Stimulated activated naive B cell treated with anti-CD40 and anti-IgM and Interleukin-4, amounts not matched to agents 10 μg/mL and 1 μg/mL and 100 μg/mL, for 72 hours (primary cell): ENCODE measurements at regions not wholly inside any gene's neighbourhood (a gene's known extent, or its start where the extent isn't known, plus 50 kb on each side); places are given as distances from the start of the nearest gene placed in this dataset.
"Not testable (repeated sequence)": the region's sequence is repeated elsewhere in the genome, so short reads cannot be mapped to it uniquely, and the experiment has no call there.

Experiments
- ATAC-seq, 2 donors: fragments of 150-1000 bp; cut with Tn5 transposase; replicated peaks; 2 replicates each; pipeline ENCODE4 v1.10.0; 2021; ENCODE audit warnings: moderate library complexity in 1 of 2
- DNase-seq: peaks from one replicate; pipeline ENCODE4 v3.0.0; 2021
- H3K27ac Mint-ChIP-seq: one replicate; pipeline ENCODE4 v1.8.0; 2022; ENCODE audit warnings: mild to moderate bottlenecking, mixed read lengths
- H3K27me3 Mint-ChIP-seq, 2 donors: one replicate each; pipeline ENCODE4 v1.8.0; 2022; ENCODE audit warnings: mixed read lengths in 2 of 2
- H3K36me3 Mint-ChIP-seq, 2 donors: one replicate each; pipeline ENCODE4 v1.8.0; 2022; ENCODE audit warnings: mixed read lengths in 2 of 2, mild to moderate bottlenecking in 1 of 2
- H3K4me1 Mint-ChIP-seq, 2 donors: one replicate each; pipeline ENCODE4 v1.8.0; 2022; ENCODE audit warnings: mixed read lengths in 2 of 2, mild to moderate bottlenecking in 1 of 2
- H3K4me3 Mint-ChIP-seq, 2 donors: one replicate each; pipeline ENCODE4 v1.8.0; 2022; ENCODE audit warnings: mild to moderate bottlenecking in 2 of 2, mixed read lengths in 2 of 2, moderate library complexity in 1 of 2
- H3K9me3 Mint-ChIP-seq, 2 donors: one replicate each; pipeline ENCODE4 v1.8.0; 2022; ENCODE audit warnings: mixed read lengths in 2 of 2, mild to moderate bottlenecking in 1 of 2

DNA sequence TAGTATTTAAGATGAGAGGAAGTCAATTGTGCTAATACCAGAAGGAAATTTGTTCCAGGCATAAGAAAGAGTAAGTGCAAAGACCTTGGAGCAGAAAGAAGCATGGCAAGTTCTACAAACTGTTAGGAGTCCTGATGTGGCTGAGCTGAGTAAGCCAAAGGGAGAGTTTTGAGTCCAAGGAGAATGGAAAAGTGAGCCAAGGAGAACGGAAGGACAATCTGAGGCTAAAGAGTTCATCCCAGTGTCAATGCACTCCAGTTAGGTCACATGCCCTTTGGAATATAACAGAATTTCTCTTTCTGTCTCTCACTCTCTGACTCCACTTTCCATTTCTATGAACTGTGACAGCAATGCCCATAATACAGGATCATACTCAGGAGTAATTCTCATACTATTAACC lies 224.7 kb downstream of the CAAP1 start:
- Mint-ChIP-seq H3K27me3 (no peaks in the 10 kb centered on the region), H3K27ac (no peak overlapping the region), H3K4me3 (no peak overlapping the region), H3K9me3 (no peaks in the 10 kb centered on the region), H3K36me3 (no peaks in the 10 kb centered on the region), H3K4me1 (no peaks in the 10 kb centered on the region)
- DNase-seq (no peak), ATAC-seq (no peak)

DNA sequence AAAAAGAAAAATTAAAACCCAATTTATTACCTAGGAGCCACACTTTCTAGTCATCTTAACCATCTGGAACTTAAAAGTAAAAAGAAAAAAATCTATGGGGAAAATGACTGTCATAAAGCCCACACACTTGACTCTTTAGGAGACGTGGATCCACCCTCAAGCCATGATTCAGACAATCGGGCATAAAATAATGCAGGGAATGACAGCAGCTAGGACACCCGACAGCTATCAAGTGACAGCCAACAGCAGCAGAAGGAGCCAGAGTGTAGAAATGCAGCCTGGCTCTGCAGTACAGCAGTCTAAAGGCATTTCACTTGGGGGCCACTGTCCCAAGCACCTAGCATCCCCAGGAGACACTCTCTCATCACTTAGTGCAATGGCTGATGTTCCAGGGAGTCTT lies 226.9 kb downstream of the CAAP1 start:
- H3K27me3 Mint-ChIP-seq: no peaks in the 10 kb centered on the region
- no peaks in the 10 kb centered on the region for H3K4me1 Mint-ChIP-seq
- no peak overlapping the region for H3K27ac Mint-ChIP-seq
- DNase-seq (no peak), ATAC-seq (no peak)
- H3K4me3 Mint-ChIP-seq: no peak overlapping the region
- no peaks in the 10 kb centered on the region for H3K36me3 Mint-ChIP-seq
- peaks cover 0 to 2% of the 10 kb centered on the region in 2 donors for H3K9me3 Mint-ChIP-seq

DNA sequence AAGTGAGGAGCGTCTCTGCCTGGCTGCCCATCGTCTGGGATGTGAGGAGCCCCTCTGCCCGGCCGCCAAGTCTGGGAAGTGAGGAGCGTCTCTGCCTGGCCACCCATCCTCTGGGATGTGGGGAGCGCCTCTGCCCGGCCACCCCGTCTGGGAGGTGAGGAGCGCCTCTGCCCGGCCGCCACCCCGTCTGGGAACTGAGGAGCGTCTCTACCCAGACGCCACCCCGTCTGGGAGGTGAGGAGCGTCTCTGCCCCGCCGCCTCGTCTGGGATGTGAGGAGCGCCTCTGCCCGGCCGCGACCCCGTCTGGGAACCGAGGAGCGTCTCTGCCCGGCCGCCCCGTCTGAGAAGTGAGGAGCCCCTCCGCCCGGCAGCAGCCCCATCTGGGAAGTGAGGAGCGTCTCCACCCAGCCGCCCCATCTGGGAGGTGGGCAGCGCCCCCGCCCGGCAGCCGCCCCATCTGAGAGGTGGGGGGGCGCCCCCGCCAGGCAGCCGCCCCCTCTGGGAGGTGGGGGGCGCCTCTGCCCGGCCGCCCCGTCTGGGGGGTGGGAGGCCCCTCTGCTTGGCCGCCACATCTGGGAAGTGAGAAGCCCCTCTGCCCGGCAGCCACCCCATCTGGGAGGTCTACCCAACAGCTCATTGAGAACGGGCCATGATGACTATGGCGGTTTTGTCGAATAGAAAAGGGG lies 228.4 kb downstream of the CAAP1 start:
- not testable (repeated sequence) for DNase-seq, H3K27ac Mint-ChIP-seq, H3K36me3 Mint-ChIP-seq, H3K9me3 Mint-ChIP-seq, ATAC-seq, H3K4me1 Mint-ChIP-seq, H3K4me3 Mint-ChIP-seq, H3K27me3 Mint-ChIP-seq

DNA sequence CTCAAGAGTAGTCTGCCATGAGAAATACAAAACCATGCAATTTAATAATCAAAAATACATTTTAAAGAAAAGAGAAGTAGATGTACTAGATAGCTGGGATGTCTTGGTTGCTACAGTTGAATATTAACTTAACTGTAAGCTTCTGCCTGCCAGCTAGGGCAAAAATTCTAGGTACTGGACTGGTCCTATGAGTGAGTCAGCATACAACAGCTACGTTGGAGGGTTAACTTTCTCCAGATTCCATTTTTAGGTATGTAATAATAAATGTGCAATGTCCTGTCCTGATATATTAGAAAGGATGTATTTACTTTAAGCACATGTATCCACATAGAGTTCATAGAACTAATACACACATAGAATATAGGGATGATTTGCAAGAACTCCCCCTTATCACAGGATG lies 230.1 kb downstream of the CAAP1 start:
- ATAC-seq (no peak), DNase-seq (no peak)
- Mint-ChIP-seq H3K27me3 (no peaks in the 10 kb centered on the region), H3K4me3 (no peak overlapping the region), H3K9me3 (peaks cover 0 to 2% of the 10 kb centered on the region in 2 donors), H3K36me3 (no peaks in the 10 kb centered on the region), H3K4me1 (no peaks in the 10 kb centered on the region), H3K27ac (no peak overlapping the region)

DNA sequence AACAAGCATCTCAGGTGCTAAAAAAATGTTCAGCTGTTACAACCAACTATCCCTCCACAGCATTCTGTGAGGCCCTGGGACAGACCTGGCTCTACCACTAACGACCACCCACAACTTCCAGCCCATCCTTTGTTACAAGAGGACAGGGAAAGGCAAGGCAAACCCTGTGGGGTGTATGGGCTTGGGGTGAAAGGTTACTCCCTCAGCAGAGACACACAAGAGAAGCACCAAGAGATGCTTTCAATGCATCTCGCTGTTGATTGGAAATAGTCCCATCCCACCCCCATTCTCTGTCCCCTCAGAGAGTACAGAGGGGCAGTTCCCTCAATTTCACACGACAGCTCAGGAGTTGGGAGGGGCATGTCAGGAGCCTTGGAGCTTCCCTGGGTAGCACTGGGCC lies 234.1 kb downstream of the CAAP1 start:
- ATAC-seq (no peak), DNase-seq (no peak)
- no peak overlapping the region for H3K27ac Mint-ChIP-seq
- no peaks in the 10 kb centered on the region for H3K4me1 Mint-ChIP-seq
- peaks cover 0 to 2% of the 10 kb centered on the region in 2 donors for H3K9me3 Mint-ChIP-seq
- no peaks in the 10 kb centered on the region for H3K36me3 Mint-ChIP-seq
- no peaks in the 10 kb centered on the region for H3K27me3 Mint-ChIP-seq
- H3K4me3 Mint-ChIP-seq: no peak overlapping the region

DNA sequence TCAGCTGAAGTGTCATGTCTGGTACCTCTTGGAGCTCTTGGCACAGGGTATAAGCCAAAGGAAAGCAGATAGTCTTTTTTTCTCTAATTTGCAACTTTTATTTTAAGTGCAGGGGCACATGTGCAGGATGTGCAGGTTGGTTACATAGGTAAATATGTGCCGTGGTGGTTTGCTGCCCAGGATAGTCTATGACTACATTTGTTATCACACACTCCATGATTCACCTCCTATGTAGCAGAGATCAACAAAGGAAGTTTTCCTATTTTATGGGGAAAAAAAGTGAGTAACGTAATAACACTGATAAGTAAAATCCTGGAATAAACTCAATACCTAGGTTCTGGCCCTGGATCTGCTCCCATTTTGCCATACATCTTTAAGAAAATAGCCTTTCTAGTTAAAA lies 234.6 kb downstream of the CAAP1 start:
- H3K9me3 Mint-ChIP-seq: peaks cover 0 to 2% of the 10 kb centered on the region in 2 donors
- no peak overlapping the region for H3K27ac Mint-ChIP-seq
- no peak for ATAC-seq
- no peaks in the 10 kb centered on the region for H3K36me3 Mint-ChIP-seq
- H3K4me3 Mint-ChIP-seq: no peak overlapping the region
- H3K27me3 Mint-ChIP-seq: no peaks in the 10 kb centered on the region
- DNase-seq: no peak
- no peaks in the 10 kb centered on the region for H3K4me1 Mint-ChIP-seq

DNA sequence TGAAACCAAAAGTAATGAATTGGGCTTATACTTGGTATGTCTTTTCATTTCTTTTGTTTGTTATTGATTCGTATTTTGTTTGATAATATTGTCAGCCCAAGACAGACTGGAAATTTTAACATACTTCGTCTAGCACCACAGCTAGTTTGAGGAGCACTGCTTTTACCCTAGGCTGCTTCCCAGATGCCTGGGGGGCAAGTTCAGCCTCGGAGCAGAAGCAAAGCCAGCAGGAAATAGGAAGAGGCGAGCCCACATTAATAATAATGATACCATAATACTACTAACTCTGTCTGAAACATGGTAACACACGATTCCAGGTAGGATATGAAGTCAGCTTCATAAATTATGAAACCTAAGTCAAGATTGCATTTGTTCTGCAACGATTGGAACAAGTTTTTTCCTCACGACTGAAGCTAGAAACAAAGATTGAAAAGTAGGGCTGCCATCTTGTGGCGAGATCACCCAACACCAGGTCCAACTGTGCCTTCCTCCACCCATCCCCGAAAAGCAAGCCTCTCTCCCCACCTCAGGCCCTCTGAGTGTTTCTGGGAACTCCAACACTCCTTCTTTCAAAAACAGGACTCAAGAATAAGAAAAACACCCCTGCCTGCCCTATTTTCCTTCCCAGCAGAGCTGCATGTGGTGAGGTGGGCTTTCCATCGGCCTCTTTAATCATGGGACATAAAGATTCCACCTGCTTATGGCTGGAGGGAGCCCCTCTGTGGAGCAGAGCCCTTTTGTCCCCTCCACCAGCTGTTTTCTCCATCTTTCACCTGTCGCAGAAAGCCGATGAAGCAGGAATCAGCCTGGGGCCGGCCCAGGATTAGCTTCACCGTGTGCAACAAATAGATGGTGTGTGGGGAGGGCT lies 236.4 kb downstream of the CAAP1 start:
- Mint-ChIP-seq H3K36me3 (no peaks in the 10 kb centered on the region), H3K27ac (no peak overlapping the region), H3K9me3 (peaks cover 0 to 2% of the 10 kb centered on the region in 2 donors), H3K4me1 (no peaks in the 10 kb centered on the region), H3K4me3 (no peak overlapping the region), H3K27me3 (no peaks in the 10 kb centered on the region)
- ATAC-seq (no peak), DNase-seq (no peak)

DNA sequence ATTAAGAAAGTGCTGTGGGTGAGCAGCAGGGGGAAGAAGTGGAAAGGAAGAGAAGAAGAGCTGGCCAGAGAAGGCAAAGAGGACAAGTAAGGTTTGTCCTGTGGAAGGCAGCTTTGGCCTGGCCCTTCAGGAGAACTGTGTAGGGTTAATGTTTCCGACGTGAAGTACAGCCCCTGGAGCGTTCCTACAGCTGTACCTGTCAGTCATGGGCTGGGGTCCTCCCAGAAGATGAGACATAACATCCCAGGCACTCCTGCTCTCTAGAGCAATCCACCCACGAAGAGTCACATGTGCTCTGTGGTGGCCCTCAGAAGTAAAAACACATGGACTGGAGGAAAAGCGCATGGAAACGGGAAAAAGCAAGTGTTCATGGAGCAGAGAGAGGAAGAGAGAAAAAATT lies 237.4 kb downstream of the CAAP1 start:
- no peak for ATAC-seq
- peaks cover 0 to 2% of the 10 kb centered on the region in 2 donors for H3K9me3 Mint-ChIP-seq
- H3K36me3 Mint-ChIP-seq: no peaks in the 10 kb centered on the region
- H3K4me1 Mint-ChIP-seq: no peaks in the 10 kb centered on the region
- H3K4me3 Mint-ChIP-seq: no peak overlapping the region
- no peak overlapping the region for H3K27ac Mint-ChIP-seq
- H3K27me3 Mint-ChIP-seq: no peaks in the 10 kb centered on the region
- DNase-seq: no peak

DNA sequence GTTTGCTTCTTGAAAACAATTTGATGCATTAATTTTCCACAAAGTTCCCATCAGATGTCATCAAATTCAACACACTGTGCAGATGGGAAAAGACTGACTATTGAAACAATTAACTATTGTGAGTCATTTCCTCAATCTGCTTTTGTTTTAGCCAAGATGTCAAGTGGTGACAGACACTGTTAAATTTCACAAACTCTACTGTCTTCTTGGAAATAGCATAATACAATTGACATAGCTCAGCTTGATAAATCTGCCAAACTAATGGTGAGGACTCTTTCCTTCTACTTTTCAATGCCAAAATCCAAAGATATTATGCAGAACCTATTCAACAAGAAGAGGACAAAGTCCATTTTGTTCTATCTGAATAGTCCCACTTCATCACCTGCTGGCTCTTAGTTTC lies 242.3 kb downstream of the CAAP1 start:
- ATAC-seq: no peak
- Mint-ChIP-seq H3K9me3 (peaks cover 0 to 2% of the 10 kb centered on the region in 2 donors), H3K4me1 (no peaks in the 10 kb centered on the region), H3K36me3 (no peaks in the 10 kb centered on the region), H3K4me3 (no peak overlapping the region), H3K27me3 (no peaks in the 10 kb centered on the region), H3K27ac (no peak overlapping the region)
- no peak for DNase-seq

DNA sequence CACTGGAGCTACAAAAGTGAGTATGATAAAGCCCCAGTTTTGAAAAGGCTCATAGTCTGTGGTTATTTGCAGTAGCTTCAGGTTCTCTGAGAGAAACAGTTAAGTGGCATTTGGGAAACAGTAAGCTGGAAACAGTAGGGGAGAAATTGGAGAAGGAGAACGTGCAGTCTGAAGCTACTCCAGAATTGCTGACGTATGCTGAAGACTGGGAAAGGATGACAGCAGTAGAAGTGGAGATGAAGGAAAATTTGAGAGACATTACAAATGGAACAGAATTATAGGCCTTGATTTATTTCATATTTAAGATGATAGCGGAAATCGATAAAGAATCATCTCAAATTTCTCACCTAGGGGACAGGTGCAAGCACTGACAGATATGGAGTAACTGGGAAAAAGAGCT lies 248.8 kb downstream of the CAAP1 start:
- Mint-ChIP-seq H3K9me3 (no peaks in the 10 kb centered on the region), H3K27me3 (no peaks in the 10 kb centered on the region), H3K36me3 (no peaks in the 10 kb centered on the region), H3K4me3 (no peak overlapping the region), H3K4me1 (no peaks in the 10 kb centered on the region), H3K27ac (no peak overlapping the region)
- DNase-seq: no peak
- ATAC-seq: no peak

DNA sequence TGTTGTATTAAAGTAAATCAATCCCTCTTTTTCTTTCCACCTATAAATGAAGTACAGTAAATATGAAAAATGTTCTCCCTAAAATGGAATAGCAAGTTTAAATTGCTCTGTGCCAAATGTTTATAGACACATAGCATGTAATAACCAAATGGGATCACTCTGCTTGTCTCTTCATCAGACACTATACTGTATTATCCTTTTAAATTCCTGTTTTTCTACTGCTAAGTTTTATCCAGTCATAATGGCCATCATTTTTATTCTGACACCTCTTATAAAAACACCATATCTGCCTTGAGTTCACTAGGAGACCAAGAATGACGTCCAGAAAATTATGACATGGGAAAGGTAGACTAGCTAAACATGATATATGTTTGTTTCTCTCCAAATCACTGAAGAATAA lies 252.8 kb downstream of the CAAP1 start:
- no peaks in the 10 kb centered on the region for H3K9me3 Mint-ChIP-seq
- no peaks in the 10 kb centered on the region for H3K4me1 Mint-ChIP-seq
- no peak overlapping the region for H3K27ac Mint-ChIP-seq
- no peak for ATAC-seq
- H3K4me3 Mint-ChIP-seq: no peak overlapping the region
- no peaks in the 10 kb centered on the region for H3K36me3 Mint-ChIP-seq
- no peaks in the 10 kb centered on the region for H3K27me3 Mint-ChIP-seq
- DNase-seq: no peak

DNA sequence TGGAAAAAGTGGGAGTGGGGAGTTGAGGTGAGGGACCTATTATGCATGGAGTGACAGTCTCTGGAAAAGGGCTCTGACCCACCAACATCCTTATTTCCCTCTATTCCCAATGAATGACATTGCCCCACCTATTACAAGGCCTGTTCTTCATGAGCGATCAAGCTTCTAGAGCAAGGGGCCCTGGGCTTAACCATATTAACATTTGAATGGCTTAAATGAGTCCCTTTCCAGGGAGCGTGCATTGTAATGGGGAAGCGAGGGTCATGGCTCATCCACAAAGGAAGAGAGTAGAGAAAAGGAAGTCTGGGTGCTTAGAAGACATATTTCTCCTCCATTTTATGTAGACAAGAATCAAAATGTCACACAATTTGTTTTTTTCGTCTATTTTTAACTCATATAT lies 255.5 kb downstream of the CAAP1 start:
- no peak overlapping the region for H3K27ac Mint-ChIP-seq
- peaks cover 3 to 4% of the 10 kb centered on the region in 2 donors for H3K9me3 Mint-ChIP-seq
- no peak for ATAC-seq
- H3K4me3 Mint-ChIP-seq: no peak overlapping the region
- DNase-seq: no peak
- no peaks in the 10 kb centered on the region for H3K36me3 Mint-ChIP-seq
- no peaks in the 10 kb centered on the region for H3K27me3 Mint-ChIP-seq
- H3K4me1 Mint-ChIP-seq: no peaks in the 10 kb centered on the region

DNA sequence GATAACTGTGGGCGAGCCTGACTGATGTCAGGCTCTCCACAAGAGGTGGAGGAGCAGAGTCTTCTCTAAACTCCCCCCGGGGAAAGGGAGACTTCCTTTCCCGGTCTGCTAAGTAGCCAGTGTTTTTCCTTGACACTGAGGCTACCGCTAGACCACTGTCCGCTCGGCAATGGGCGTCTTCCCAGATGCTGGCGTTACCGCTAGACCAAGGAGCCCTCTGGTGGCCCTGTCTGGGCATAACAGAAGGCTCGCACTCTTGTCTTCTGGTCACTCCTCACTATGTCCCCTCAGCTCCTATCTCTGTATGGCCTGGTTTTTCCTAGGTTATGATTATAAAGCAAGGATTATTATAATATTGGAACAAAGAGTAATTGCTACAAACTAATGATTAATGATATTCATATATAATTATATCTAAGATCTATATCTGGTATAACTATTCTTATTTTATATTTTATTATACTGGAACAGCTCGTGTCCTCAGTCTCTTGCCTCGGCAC lies 278.7 kb downstream of the CAAP1 start:
- not testable (repeated sequence) for H3K9me3 Mint-ChIP-seq, ATAC-seq, H3K36me3 Mint-ChIP-seq, H3K27me3 Mint-ChIP-seq, DNase-seq, H3K4me3 Mint-ChIP-seq, H3K27ac Mint-ChIP-seq, H3K4me1 Mint-ChIP-seq

DNA sequence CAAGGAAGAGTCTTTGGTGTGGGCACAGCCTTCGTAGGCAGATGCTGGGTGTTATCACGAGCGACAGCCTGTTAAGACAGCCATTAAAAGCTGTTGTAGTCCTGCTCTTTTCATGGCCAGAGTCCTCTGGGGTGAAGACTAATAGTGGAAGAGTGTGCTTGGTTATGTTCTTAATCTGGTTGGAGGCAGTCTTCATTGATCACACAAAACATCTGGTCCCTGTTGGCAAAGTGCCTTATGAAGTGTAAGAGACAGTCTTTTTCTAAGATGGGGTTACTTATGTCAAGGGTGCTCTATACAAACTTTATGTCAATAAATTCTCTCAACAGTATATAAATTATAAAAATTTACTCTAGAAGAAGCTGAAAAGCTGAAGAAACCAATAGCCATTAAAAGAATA lies 280.4 kb downstream of the CAAP1 start:
- DNase-seq: no peak
- H3K27ac Mint-ChIP-seq: no peak overlapping the region
- H3K9me3 Mint-ChIP-seq: peaks cover 0 to 2% of the 10 kb centered on the region in 2 donors
- no peak for ATAC-seq
- peaks cover 0 to 6% of the 10 kb centered on the region in 2 donors for H3K27me3 Mint-ChIP-seq
- H3K4me3 Mint-ChIP-seq: no peak overlapping the region
- peaks cover 0 to 1% of the 10 kb centered on the region in 2 donors for H3K4me1 Mint-ChIP-seq
- no peaks in the 10 kb centered on the region for H3K36me3 Mint-ChIP-seq

DNA sequence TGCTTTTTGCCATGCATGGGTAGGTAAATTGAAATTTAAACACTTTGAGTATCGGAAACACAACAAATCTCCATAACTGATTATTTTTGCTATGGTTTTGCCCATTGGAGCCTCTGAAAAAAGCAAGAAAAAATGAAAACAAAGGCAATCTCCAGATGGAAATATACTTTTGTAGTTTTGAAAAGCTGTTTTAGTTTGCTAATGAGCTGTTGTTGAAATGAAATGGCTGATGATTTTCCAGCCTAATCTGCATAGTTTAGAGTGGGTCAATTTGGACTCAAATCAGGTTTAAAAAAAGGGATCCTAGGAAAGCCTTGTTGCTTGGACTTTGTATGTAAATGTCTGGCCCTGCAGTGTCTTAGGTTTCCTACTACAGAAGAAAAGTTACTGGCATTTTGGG lies 285.8 kb downstream of the CAAP1 start:
- Mint-ChIP-seq H3K4me1 (no peaks in the 10 kb centered on the region), H3K27ac (no peak overlapping the region), H3K27me3 (no peaks in the 10 kb centered on the region), H3K36me3 (no peaks in the 10 kb centered on the region), H3K9me3 (no peaks in the 10 kb centered on the region), H3K4me3 (no peak overlapping the region)
- ATAC-seq (no peak), DNase-seq (no peak)
